GM19043 (cell line): ENCODE measurements at regions not wholly inside any gene's neighbourhood (a gene's known extent, or its start where the extent isn't known, plus 50 kb on each side); places are given as distances from the start of the nearest gene placed in this dataset.
"Not testable (repeated sequence)": the region's sequence is repeated elsewhere in the genome, so short reads cannot be mapped to it uniquely, and the experiment has no call there.

Experiments used
- ATAC-seq: cut with Tn5 transposase; IDR thresholded peaks from one replicate; pipeline ENCODE4 v1.9.1; 2021; ENCODE audit warnings: low read depth; ENCODE audit not compliant: unreplicated experiment

- ATAC-seq, result no peak
Observed at GRCh38 chr5:12237837-12238575, 333.8 kb upstream of the CTNND2 start.

- no peak for ATAC-seq
Observed at GRCh38 chr5:12230659-12231058, 326.4 kb upstream of the CTNND2 start.

- no peak for ATAC-seq
Observed at GRCh38 chr5:12217039-12217438, 312.8 kb upstream of the CTNND2 start.

GRCh38 chr5:12214267-12215015 lies 310.2 kb upstream of the CTNND2 start:
- ATAC-seq, result no peak

- ATAC-seq, result no peak
Observed at GRCh38 chr5:12208366-12209100, 304.3 kb upstream of the CTNND2 start.

GRCh38 chr5:12204761-12205160 lies 300.5 kb upstream of the CTNND2 start:
- ATAC-seq, result no peak

- ATAC-seq, result no peak
Observed at GRCh38 chr5:12193536-12193935, 289.3 kb upstream of the CTNND2 start.

GRCh38 chr5:12183003-12183402 lies 278.8 kb upstream of the CTNND2 start:
- no peak for ATAC-seq

GRCh38 chr5:12177851-12178250 lies 273.6 kb upstream of the CTNND2 start:
- ATAC-seq, result no peak

GRCh38 chr5:12177225-12177624 lies 273.0 kb upstream of the CTNND2 start:
- no peak for ATAC-seq

- ATAC-seq, result no peak
Observed at GRCh38 chr5:12175914-12176585, 271.8 kb upstream of the CTNND2 start.

GRCh38 chr5:12174734-12175133 lies 270.5 kb upstream of the CTNND2 start:
- ATAC-seq, result no peak

- no peak for ATAC-seq
Observed at GRCh38 chr5:12169536-12169935, 265.3 kb upstream of the CTNND2 start.

- ATAC-seq, result no peak
Observed at GRCh38 chr5:12162863-12163262, 258.6 kb upstream of the CTNND2 start.

- ATAC-seq, result no peak
Observed at GRCh38 chr5:12147513-12147912, 243.3 kb upstream of the CTNND2 start.

GRCh38 chr5:12141496-12141895 lies 237.2 kb upstream of the CTNND2 start:
- no peak for ATAC-seq

GRCh38 chr5:12133520-12133919 lies 229.3 kb upstream of the CTNND2 start:
- ATAC-seq, result no peak

GRCh38 chr5:12131020-12131419 lies 226.8 kb upstream of the CTNND2 start:
- ATAC-seq, result not testable (repeated sequence)

GRCh38 chr5:12125895-12126294 lies 221.6 kb upstream of the CTNND2 start:
- ATAC-seq, result no peak

GRCh38 chr5:12119657-12120056 lies 215.4 kb upstream of the CTNND2 start:
- ATAC-seq, result no peak

GRCh38 chr5:12114075-12114474 lies 209.8 kb upstream of the CTNND2 start:
- ATAC-seq, result no peak
